ENCODE measurements at regions not wholly inside any gene's neighbourhood (a gene's known extent, or its start where the extent isn't known, plus 50 kb on each side); places are given as distances from the start of the nearest gene placed in this dataset.

GRCh38 chr15:96638793-96639192 is 308.3 kb downstream of the NR2F2 start:
- TF ChIP-seq POLR2A (IDR thresholded peaks at IDR 0.05), result no peak
- TF ChIP-seq CTCF (IDR thresholded peaks at IDR 0.05 in 4 of 5, conservative IDR thresholded peaks at IDR 0.05 in 1 of 5), result no peak

Data from gastrocnemius medialis (tissue), 4 donors.